ENCODE measurements at regions not wholly inside any gene's neighbourhood (a gene's known extent, or its start where the extent isn't known, plus 50 kb on each side); places are given as distances from the start of the nearest gene placed in this dataset.

DNA sequence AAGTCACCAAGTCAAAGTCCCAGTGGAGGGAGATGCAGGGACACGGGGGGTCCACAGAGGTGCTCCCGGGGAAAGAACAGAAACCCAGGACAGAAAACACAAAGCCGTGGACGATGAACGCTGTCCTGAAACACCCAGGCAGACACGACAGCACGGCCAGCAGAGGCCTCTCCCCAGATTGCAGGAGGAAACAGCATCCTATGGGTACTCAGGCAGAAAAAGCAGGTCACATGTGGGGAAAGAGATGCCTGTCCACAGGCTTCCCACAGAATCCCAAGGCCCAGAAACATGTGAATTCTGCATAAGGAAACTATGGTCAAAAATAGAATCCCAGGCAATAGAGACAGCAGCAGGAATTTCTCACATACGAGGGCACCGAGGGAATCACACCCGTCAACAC lies 53.6 kb upstream of the ADGRA1 start:
- no peak overlapping the region for H3K4me2 ChIP-seq
- no peaks in the 10 kb centered on the region for H3K9me3 ChIP-seq
- no peak for FAIRE-seq
- no peak for DNase-seq (ENCODE audit: low read depth in 1 of 2, low spot score in 1 of 2)
- H3K27ac ChIP-seq = no peak overlapping the region
- TF ChIP-seq POLR2AphosphoS2 (conservative IDR thresholded peaks at IDR 0.05; ENCODE audit: low read length) = no peak
- TF ChIP-seq HEYL (CRISPR knock-in tag; IDR thresholded peaks at IDR 0.05) = no peak
- TF ChIP-seq, protein P1, sequence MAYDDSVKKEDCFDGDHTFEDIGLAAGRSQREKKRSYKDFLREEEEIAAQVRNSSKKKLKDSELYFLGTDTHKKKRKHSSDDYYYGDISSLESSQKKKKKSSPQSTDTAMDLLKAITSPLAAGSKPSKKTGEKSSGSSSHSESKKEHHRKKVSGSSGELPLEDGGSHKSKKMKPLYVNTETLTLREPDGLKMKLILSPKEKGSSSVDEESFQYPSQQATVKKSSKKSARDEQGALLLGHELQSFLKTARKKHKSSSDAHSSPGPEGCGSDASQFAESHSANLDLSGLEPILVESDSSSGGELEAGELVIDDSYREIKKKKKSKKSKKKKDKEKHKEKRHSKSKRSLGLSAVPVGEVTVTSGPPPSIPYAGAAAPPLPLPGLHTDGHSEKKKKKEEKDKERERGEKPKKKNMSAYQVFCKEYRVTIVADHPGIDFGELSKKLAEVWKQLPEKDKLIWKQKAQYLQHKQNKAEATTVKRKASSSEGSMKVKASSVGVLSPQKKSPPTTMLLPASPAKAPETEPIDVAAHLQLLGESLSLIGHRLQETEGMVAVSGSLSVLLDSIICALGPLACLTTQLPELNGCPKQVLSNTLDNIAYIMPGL (CRISPR knock-in tag; IDR thresholded peaks at IDR 0.05; ENCODE audit: borderline replicate concordance) = no peak
- no peak for TF ChIP-seq ZSCAN20 (CRISPR knock-in tag; IDR thresholded peaks at IDR 0.05)
- TF ChIP-seq, protein P2, sequence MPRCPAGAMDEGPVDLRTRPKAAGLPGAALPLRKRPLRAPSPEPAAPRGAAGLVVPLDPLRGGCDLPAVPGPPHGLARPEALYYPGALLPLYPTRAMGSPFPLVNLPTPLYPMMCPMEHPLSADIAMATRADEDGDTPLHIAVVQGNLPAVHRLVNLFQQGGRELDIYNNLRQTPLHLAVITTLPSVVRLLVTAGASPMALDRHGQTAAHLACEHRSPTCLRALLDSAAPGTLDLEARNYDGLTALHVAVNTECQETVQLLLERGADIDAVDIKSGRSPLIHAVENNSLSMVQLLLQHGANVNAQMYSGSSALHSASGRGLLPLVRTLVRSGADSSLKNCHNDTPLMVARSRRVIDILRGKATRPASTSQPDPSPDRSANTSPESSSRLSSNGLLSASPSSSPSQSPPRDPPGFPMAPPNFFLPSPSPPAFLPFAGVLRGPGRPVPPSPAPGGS (IDR thresholded peaks at IDR 0.05) = no peak
- TF ChIP-seq KDM5A (IDR thresholded peaks at IDR 0.05) = no peak
- TF ChIP-seq NFE2L2 (conservative IDR thresholded peaks at IDR 0.05; ENCODE audit: low read length) = no peak
- no peak for TF ChIP-seq FOXS1 (CRISPR knock-in tag; IDR thresholded peaks at IDR 0.05)
- no peak for TF ChIP-seq HOXB5 (CRISPR knock-in tag; IDR thresholded peaks at IDR 0.05)
- H3K4me3 ChIP-seq = no peak overlapping the region
- no peaks in the 10 kb centered on the region for H3K4me1 ChIP-seq
- ChIA-PET CTCF (no interaction called here), POLR2A (no interaction called here)
- 67% methylated on average over 10 of the region's 10 CpGs for WGBS (ENCODE audit: missing lambda C conversion rate)
- ATAC-seq = no peak

DNA sequence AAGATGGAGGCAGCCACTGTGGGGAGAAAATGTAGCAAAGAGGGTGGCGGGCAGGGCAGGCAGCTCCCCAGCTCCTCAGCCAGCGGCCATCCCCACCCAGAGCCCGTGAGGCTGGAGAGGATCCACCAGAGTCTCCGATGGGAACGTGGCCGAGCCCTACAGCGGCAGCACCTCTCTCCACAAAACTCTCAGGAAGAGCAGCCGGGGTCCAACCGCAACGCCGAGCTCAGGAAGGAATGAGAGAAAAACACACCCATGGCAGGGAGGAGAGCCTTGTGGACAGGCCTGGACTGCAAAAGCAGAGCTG lies 54.0 kb upstream of the ADGRA1 start:
- Histone ChIP-seq H3K4me2 (no peak overlapping the region), H3K4me1 (no peaks in the 10 kb centered on the region), H3K4me3 (no peak overlapping the region), H3K9me3 (no peaks in the 10 kb centered on the region), H3K27ac (no peak overlapping the region)
- FAIRE-seq (no peak), ATAC-seq (no peak), DNase-seq (ENCODE audit: low read depth in 1 of 2, low spot score in 1 of 2) (no peak)
- 62% methylated on average over 11 of the region's 11 CpGs for WGBS (ENCODE audit: missing lambda C conversion rate)
- ChIA-PET CTCF (interaction anchor here (1.1 kb wide), 1 partner anchor 10 kb away, joined by 3 read pairs; no protein-coding TSS in a partner anchor), POLR2A (no interaction called here)
- TF ChIP-seq NR3C1 (IDR thresholded peaks at IDR 0.05) (no peak), JUN (IDR thresholded peaks at IDR 0.05) (no peak), HEYL (CRISPR knock-in tag; IDR thresholded peaks at IDR 0.05) (no peak), TP53 (CRISPR knock-in tag; IDR thresholded peaks at IDR 0.05) (no peak), TFCP2L1 (CRISPR knock-in tag; IDR thresholded peaks at IDR 0.05) (no peak), CBX2 (IDR thresholded peaks at IDR 0.05; ENCODE audit: borderline replicate concordance, low read depth) (no peak), EHMT2 (IDR thresholded peaks at IDR 0.05; ENCODE audit: low read depth) (no peak), HOXB5 (CRISPR knock-in tag; IDR thresholded peaks at IDR 0.05) (no peak), NPAS2 (CRISPR knock-in tag; IDR thresholded peaks at IDR 0.05; ENCODE audit: borderline replicate concordance) (no peak), GATA3 (IDR thresholded peaks at IDR 0.05; ENCODE audit: borderline replicate concordance) (no peak), FOSL2 (IDR thresholded peaks at IDR 0.05) (no peak), FOSL2 (CRISPR knock-in tag; IDR thresholded peaks at IDR 0.05) (no peak), PHF8 (IDR thresholded peaks at IDR 0.05; ENCODE audit: borderline replicate concordance, low read depth) (no peak), MAZ (IDR thresholded peaks at IDR 0.05; ENCODE audit: borderline replicate concordance, low read depth, low read length) (no peak), HOXA7 (CRISPR knock-in tag; IDR thresholded peaks at IDR 0.05) (no peak), EHF (CRISPR knock-in tag; IDR thresholded peaks at IDR 0.05) (no peak)
- TF ChIP-seq, protein P3, sequence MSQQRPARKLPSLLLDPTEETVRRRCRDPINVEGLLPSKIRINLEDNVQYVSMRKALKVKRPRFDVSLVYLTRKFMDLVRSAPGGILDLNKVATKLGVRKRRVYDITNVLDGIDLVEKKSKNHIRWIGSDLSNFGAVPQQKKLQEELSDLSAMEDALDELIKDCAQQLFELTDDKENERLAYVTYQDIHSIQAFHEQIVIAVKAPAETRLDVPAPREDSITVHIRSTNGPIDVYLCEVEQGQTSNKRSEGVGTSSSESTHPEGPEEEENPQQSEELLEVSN (IDR thresholded peaks at IDR 0.05; ENCODE audit: borderline replicate concordance, low read depth) = no peak
- TF ChIP-seq, protein P4, sequence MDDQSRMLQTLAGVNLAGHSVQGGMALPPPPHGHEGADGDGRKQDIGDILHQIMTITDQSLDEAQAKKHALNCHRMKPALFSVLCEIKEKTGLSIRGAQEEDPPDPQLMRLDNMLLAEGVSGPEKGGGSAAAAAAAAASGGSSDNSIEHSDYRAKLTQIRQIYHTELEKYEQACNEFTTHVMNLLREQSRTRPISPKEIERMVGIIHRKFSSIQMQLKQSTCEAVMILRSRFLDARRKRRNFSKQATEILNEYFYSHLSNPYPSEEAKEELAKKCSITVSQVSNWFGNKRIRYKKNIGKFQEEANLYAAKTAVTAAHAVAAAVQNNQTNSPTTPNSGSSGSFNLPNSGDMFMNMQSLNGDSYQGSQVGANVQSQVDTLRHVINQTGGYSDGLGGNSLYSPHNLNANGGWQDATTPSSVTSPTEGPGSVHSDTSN (IDR thresholded peaks at IDR 0.05) = no peak

Data from A549 (cell line).